Hematopoietic multipotent progenitor cell treated with erythropoietin and hydrocortisone succinate and interleukin-3 and kit ligand, for 17 days (in vitro differentiated cells): ENCODE measurements at regions not wholly inside any gene's neighbourhood (a gene's known extent, or its start where the extent isn't known, plus 50 kb on each side); places are given as distances from the start of the nearest gene placed in this dataset.
"Not testable (repeated sequence)": the region's sequence is repeated elsewhere in the genome, so short reads cannot be mapped to it uniquely, and the experiment has no call there.

Experiments used
- DNase-seq: peaks from one replicate; pipeline ENCODE4 v3.0.0-alpha.2; 2015; ENCODE audit warnings: low spot score

GRCh38 chrX:76774912-76775311 lies 347.4 kb downstream of the MAGEE1 start:
- not testable (repeated sequence) for DNase-seq

DNA sequence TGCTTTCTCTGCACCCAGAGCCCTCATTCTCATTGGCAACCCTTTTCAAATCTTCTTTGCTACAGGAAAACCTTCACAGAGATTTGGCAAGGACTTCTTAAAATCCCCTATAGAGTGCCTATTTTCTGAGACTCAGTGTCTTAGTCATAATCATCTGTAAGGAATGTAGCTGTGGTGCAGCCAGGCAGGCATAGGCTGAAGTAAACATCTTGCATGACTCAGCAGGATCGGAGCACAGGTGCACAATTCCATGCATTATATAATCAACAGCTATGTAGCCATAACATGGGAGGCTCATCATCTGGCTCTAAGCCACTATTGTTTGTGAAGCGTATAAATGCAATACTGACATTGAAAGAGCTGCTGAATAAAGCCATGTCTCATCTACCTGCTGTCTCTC lies 368.8 kb downstream of the MAGEE1 start:
- DNase-seq, result no peak

DNA sequence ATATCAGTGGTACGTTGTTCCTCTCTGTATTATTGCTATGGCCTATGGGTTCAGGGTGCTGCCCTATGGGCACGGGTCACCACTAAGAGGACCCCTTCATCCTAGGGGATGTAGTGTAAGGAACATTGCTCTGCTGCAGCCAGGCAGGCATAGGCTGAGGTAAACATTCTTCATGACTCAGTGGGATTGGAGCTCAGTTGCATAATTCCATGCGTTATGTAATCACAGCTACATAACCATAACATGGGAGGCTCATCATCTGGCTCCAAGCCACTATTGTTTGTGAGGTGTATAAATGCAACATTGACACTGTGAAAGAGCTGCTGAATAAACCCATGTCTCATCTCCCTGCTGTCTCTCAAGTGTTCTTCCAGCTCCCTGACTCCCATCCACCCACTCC lies 375.2 kb downstream of the MAGEE1 start:
- no peak for DNase-seq

GRCh38 chrX:76815754-76816153 lies 388.2 kb downstream of the MAGEE1 start:
- DNase-seq, result no peak

- not testable (repeated sequence) for DNase-seq
These were observed 389.8 kb downstream of the MAGEE1 start for GRCh38 chrX:76817279-76817678.

DNA sequence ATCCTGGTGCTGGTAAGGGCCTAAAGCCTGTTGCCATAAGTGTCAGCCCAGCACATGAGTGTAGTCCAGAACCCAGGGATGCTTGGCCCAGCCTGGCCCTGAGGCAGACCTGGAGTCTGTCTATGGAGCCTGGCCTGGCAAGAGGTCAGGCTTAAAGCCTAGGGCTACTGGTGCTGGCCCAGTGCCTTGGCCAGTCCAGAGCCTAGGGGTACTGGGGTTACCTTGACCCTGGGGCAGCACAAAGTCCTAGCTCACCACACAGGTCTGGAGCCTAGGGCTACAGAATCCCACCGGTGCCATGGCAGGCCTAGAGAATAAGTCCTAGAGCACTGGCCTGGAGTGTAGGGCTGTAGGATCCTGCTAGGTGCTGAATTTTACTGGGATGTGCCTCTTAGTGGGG lies 393.8 kb downstream of the MAGEE1 start:
- no peak for DNase-seq

- DNase-seq, result no peak
These were observed 400.2 kb downstream of the MAGEE1 start for GRCh38 chrX:76827672-76828071.

- not testable (repeated sequence) for DNase-seq
These were observed 413.4 kb downstream of the MAGEE1 start for GRCh38 chrX:76840902-76841301.

- no peak for DNase-seq
These were observed 423.3 kb downstream of the MAGEE1 start for GRCh38 chrX:76850851-76851250.

GRCh38 chrX:76862509-76862908 lies 435.0 kb downstream of the MAGEE1 start:
- DNase-seq, result no peak

- DNase-seq, result no peak
These were observed 466.4 kb downstream of the MAGEE1 start for GRCh38 chrX:76893930-76894329.

- no peak for DNase-seq
These were observed 488.3 kb downstream of the MAGEE1 start for GRCh38 chrX:76915836-76916235.

- no peak for DNase-seq
These were observed 490.5 kb downstream of the MAGEE1 start for GRCh38 chrX:76918033-76918432.

- no peak for DNase-seq
These were observed 492.3 kb downstream of the MAGEE1 start for GRCh38 chrX:76919761-76920160.

GRCh38 chrX:76920607-76921006 lies 493.1 kb downstream of the MAGEE1 start:
- no peak for DNase-seq

DNA sequence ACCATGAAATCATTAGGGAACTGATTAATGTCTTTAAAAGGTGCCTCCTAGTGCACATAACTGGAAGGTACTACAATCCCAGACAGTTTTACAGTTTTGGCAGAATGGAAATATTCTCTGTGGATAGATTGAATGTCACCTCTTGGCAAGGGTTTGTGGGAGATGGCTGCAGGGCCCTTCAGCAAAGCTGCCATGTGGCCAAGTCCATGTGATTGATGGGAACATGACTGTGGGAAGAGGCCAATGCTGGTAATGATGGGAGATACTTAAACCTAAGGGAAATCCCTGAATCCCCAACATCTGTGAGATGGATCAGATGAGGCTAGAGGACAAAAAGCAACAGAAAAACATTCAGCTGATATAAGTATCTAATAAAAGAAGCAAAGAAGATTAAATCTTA lies 493.7 kb downstream of the MAGEE1 start:
- DNase-seq, result no peak

- no peak for DNase-seq
These were observed 494.6 kb downstream of the MAGEE1 start for GRCh38 chrX:76922100-76922499.

DNA sequence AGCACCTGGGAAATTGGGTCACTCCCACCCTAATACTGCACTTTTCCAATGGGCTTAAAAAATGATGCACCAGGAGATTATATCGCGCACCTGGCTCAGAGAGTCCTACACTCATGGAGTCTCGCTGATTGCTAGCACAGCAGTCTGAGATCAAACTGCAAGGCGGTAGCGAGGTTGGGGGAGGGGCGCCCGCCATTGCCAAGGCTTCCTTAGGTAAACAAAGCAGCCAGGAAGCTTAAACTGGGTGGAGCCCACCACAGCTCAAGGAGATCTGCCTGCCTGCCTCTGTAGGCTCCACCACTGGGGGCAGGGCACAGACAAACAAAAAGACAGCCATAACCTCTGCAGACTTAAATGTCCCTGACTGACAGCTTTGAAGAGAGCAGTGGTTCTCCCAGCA lies 497.1 kb downstream of the MAGEE1 start:
- DNase-seq, result not testable (repeated sequence)

- no peak for DNase-seq
These were observed 504.0 kb downstream of the MAGEE1 start for GRCh38 chrX:76931518-76931917.

DNA sequence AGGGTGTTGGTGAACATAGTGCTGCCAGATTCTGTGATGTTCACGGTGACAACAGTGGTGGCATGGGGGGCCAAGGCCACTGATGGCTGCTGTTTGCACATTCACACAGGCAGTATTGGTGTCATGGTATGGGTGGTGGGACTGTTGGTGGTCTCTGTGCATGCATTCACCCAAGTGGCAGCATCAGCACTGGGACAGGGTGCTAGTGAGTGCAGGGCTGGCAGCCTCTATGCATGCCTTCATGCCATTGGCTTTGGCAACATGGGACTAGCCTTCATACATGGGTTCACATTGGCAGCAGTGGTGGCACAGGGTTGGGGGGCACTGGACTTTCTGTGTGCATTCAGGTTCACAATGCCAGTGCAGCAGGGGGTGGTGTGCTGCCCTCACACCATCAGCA lies 489.7 kb upstream of the FGF16 start:
- DNase-seq, result no peak

DNA sequence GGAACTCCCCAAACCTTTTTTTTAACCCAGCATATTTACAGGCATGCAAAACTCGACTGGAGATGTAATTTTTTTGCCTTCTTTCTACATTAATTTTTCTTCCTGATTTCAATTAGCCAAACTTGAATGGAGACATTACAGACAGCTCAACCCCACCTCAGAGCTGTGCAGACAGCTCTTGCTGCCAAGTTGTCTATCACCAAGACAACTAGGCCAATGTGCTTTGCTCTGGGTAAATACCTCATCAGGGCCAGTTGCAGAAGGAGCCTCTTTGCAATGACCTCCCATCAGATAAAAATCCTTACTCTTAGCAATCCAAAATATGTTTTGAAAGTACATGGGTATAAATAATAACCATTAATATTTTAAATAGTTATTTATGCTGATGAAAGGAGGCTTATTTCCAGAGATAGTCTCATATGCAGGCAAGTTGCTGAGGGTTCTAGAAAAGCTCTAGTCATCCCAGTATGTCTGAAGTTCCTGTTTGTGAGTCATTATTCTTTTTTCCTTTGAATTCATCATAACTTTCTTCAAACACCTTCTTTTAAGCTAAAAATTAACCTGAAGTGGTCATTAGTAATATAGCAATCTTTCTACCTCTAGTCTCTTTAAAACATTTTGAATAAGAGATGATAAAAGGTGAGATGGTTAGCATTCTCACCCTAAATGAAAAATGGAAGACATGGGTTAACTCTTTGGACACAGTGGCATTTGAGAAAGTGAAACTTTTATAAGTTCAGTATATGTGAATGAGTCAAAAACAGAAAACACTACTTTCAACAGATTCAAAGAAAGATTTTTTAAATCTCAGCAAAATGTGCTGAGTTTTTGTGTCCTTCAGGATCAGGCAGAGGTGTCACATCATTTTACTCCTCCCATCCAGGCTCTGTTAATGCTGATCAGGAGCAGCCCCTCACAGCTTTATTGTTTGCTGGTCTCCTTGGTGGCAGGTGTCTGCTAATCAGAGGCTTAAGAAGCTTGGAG lies 475.5 kb upstream of the FGF16 start:
- DNase-seq, result no peak

GRCh38 chrX:76977452-76977851 lies 469.7 kb upstream of the FGF16 start:
- DNase-seq, result no peak

GRCh38 chrX:76987381-76987780 lies 459.8 kb upstream of the FGF16 start:
- DNase-seq, result no peak

DNA sequence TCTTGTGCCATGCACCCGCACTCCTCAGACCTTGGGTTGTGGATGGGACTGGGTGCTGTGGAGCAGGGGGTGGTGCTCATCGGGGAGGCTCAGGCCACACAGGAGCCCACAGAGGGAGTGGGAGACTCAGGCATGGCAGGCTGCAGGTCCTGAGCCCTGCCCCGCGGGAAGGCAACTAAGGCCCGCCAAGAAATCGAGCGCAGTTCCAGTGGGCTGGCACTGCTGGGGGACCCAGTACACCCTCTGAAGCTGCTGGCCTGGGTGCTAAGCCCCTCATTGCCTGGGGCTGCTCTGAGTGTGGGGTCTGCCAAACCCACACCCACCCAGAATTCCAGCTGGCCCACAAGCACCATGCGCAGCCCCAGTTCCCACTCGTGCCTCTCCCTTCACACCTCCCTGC lies 450.5 kb upstream of the FGF16 start:
- no peak for DNase-seq
